H1 (cell line): ENCODE measurements at regions not wholly inside any gene's neighbourhood (a gene's known extent, or its start where the extent isn't known, plus 50 kb on each side); places are given as distances from the start of the nearest gene placed in this dataset.

Experiments
- GABPA ChIP-seq: IDR thresholded peaks from 2 replicates; pipeline ENCODE4 v1.6.1; 2011; ENCODE audit warnings: mild to moderate bottlenecking, low read length, moderate library complexity, borderline replicate concordance; ENCODE audit not compliant: insufficient read depth
- TF ChIP-seq, protein P1 (sequence below), 3 experiments: IDR thresholded peaks; 1 replicate in 2 of 3; 2 replicates in 1 of 3; pipeline versions ENCODE4 v1.5.1 to v1.6.1; 2011; ENCODE audit warnings: low read length in 3 of 3, mild to moderate bottlenecking in 3 of 3, inconsistent platforms in 2 of 3, low read depth in 1 of 3, moderate library complexity in 1 of 3; ENCODE audit not compliant: insufficient read depth in 1 of 3; ENCODE audit errors: control extremely low read depth in 1 of 3
- TF ChIP-seq, protein P2 (sequence below): fragments of 300-600 bp; sonication (generic); IDR thresholded peaks from 2 replicates; pipeline ENCODE4 v1.7.1; 2012; ENCODE audit warnings: low read length, moderate library complexity, mild to moderate bottlenecking, inconsistent platforms; ENCODE audit not compliant: insufficient replicate concordance

DNA sequence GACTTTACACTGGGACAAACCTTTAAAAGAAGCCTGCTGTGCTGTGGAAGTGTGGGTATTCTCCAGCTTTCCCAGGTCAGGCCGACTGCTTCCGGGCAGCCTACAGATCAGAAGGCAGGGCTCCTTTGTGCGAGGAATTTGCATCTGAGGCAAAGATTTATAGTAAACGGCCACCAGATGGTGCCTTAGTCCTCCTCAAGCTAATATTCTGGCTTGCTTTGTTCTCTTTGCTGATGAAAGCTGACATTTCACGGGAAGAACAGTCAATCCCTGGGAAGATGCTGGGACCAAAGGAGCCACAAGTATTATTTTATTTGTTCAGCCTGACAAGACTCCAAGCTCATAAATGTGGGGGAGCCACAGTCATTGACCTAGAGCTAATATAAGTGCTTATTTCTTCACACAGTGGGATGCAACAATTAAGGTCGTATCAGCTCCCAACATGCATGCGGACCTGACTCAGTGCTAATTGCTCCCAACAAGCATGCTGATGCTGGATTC is 120.7 kb upstream of the TRIM2 start (continued):
- TF ChIP-seq, protein P1, sequence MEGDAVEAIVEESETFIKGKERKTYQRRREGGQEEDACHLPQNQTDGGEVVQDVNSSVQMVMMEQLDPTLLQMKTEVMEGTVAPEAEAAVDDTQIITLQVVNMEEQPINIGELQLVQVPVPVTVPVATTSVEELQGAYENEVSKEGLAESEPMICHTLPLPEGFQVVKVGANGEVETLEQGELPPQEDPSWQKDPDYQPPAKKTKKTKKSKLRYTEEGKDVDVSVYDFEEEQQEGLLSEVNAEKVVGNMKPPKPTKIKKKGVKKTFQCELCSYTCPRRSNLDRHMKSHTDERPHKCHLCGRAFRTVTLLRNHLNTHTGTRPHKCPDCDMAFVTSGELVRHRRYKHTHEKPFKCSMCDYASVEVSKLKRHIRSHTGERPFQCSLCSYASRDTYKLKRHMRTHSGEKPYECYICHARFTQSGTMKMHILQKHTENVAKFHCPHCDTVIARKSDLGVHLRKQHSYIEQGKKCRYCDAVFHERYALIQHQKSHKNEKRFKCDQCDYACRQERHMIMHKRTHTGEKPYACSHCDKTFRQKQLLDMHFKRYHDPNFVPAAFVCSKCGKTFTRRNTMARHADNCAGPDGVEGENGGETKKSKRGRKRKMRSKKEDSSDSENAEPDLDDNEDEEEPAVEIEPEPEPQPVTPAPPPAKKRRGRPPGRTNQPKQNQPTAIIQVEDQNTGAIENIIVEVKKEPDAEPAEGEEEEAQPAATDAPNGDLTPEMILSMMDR (IDR thresholded peaks at IDR 0.05; ENCODE audit: control extremely low read depth in 1 of 3, insufficient read depth in 1 of 3, low read depth in 1 of 3, low read length in 3 of 3) = peak in 2 of 3 experiments; percentile 67; a peak in 3 of 4 replicates
- TF ChIP-seq, protein P2, sequence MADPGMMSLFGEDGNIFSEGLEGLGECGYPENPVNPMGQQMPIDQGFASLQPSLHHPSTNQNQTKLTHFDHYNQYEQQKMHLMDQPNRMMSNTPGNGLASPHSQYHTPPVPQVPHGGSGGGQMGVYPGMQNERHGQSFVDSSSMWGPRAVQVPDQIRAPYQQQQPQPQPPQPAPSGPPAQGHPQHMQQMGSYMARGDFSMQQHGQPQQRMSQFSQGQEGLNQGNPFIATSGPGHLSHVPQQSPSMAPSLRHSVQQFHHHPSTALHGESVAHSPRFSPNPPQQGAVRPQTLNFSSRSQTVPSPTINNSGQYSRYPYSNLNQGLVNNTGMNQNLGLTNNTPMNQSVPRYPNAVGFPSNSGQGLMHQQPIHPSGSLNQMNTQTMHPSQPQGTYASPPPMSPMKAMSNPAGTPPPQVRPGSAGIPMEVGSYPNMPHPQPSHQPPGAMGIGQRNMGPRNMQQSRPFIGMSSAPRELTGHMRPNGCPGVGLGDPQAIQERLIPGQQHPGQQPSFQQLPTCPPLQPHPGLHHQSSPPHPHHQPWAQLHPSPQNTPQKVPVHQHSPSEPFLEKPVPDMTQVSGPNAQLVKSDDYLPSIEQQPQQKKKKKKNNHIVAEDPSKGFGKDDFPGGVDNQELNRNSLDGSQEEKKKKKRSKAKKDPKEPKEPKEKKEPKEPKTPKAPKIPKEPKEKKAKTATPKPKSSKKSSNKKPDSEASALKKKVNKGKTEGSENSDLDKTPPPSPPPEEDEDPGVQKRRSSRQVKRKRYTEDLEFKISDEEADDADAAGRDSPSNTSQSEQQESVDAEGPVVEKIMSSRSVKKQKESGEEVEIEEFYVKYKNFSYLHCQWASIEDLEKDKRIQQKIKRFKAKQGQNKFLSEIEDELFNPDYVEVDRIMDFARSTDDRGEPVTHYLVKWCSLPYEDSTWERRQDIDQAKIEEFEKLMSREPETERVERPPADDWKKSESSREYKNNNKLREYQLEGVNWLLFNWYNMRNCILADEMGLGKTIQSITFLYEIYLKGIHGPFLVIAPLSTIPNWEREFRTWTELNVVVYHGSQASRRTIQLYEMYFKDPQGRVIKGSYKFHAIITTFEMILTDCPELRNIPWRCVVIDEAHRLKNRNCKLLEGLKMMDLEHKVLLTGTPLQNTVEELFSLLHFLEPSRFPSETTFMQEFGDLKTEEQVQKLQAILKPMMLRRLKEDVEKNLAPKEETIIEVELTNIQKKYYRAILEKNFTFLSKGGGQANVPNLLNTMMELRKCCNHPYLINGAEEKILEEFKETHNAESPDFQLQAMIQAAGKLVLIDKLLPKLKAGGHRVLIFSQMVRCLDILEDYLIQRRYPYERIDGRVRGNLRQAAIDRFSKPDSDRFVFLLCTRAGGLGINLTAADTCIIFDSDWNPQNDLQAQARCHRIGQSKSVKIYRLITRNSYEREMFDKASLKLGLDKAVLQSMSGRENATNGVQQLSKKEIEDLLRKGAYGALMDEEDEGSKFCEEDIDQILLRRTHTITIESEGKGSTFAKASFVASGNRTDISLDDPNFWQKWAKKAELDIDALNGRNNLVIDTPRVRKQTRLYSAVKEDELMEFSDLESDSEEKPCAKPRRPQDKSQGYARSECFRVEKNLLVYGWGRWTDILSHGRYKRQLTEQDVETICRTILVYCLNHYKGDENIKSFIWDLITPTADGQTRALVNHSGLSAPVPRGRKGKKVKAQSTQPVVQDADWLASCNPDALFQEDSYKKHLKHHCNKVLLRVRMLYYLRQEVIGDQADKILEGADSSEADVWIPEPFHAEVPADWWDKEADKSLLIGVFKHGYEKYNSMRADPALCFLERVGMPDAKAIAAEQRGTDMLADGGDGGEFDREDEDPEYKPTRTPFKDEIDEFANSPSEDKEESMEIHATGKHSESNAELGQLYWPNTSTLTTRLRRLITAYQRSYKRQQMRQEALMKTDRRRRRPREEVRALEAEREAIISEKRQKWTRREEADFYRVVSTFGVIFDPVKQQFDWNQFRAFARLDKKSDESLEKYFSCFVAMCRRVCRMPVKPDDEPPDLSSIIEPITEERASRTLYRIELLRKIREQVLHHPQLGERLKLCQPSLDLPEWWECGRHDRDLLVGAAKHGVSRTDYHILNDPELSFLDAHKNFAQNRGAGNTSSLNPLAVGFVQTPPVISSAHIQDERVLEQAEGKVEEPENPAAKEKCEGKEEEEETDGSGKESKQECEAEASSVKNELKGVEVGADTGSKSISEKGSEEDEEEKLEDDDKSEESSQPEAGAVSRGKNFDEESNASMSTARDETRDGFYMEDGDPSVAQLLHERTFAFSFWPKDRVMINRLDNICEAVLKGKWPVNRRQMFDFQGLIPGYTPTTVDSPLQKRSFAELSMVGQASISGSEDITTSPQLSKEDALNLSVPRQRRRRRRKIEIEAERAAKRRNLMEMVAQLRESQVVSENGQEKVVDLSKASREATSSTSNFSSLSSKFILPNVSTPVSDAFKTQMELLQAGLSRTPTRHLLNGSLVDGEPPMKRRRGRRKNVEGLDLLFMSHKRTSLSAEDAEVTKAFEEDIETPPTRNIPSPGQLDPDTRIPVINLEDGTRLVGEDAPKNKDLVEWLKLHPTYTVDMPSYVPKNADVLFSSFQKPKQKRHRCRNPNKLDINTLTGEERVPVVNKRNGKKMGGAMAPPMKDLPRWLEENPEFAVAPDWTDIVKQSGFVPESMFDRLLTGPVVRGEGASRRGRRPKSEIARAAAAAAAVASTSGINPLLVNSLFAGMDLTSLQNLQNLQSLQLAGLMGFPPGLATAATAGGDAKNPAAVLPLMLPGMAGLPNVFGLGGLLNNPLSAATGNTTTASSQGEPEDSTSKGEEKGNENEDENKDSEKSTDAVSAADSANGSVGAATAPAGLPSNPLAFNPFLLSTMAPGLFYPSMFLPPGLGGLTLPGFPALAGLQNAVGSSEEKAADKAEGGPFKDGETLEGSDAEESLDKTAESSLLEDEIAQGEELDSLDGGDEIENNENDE = peak; percentile 28
- TF ChIP-seq GABPA = 0 out of 2 replicates have a peak, but pooled peaks have one; percentile 40
- TF ChIP-seq, all 59 proteins: peak for 9
